ENCODE measurements at regions not wholly inside any gene's neighbourhood (a gene's known extent, or its start where the extent isn't known, plus 50 kb on each side); places are given as distances from the start of the nearest gene placed in this dataset.

DNA sequence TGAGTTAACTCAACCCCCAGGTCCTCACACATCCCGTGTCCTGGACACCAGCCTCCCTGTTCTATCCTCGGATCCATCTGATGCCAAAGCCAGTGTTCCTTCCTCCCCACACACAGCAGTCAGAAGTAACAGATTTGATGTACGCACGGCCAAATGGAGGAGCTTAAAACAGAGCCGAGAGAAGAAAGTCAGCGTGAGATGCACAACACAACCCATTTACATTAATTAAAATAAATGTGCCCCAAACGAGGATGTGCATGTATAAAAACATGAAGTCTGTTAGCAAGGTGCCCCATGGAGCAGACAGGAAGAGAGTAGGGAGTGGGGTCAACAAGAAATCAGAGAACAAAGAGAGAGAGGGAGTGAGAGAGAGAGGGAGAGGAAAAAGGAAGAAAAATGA lies 191.2 kb downstream of the HAUS1 start:
- no peaks in the 10 kb centered on the region for H3K9me3 ChIP-seq (ENCODE audit: control insufficient read depth in 2 of 2, low read length in 2 of 2)
- no peak overlapping the region for H3K4me3 ChIP-seq (ENCODE audit: low read depth, low read length)
- H3K9me3 Mint-ChIP-seq = no peaks in the 10 kb centered on the region
- H3K4me1 Mint-ChIP-seq = peaks cover 0 to 9% (median 0%) of the 10 kb centered on the region in 4 donors
- no peak overlapping the region for H3K27ac ChIP-seq (ENCODE audit: insufficient read depth, low read length, poor library complexity, severe bottlenecking)
- no peaks in the 10 kb centered on the region for H3K4me1 ChIP-seq (ENCODE audit: control insufficient read depth, insufficient read depth, low read length, poor library complexity, severe bottlenecking)
- H3K27ac Mint-ChIP-seq = peak overlapping the region in 2 of 3 donors; percentile 18 to 33
- no peak for DNase-seq
- H3K27me3 ChIP-seq (ENCODE audit: control insufficient read depth, insufficient read depth, low read length) = no peaks in the 10 kb centered on the region
- no peaks in the 10 kb centered on the region for H3K36me3 Mint-ChIP-seq
- no peak for ATAC-seq (ENCODE audit: low read depth in 2 of 2)
- H3K27me3 Mint-ChIP-seq = no peaks in the 10 kb centered on the region
- H3K36me3 ChIP-seq (ENCODE audit: control insufficient read depth, insufficient read depth, low read length) = no peaks in the 10 kb centered on the region
- no peak overlapping the region for H3K4me3 Mint-ChIP-seq

DNA sequence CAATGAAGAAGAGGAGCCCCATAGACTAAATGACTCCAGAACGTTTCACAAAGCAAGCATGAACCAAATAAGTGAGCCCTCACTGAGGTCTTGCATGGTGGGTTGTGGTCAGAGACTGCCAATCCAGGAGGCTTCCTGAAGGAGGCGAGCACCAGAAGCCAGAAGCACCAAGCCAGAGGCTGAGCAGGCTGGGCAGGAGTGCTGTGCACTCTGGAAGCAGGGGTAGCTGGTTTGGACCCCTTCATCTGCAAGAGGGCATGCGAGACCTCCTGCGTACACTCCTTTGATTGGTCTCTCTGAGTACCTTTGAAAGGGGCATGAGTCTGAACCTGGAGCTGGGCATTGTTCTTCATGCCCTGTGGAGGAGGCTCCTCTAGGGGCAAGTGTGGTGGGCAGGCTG lies 192.5 kb downstream of the HAUS1 start:
- DNase-seq (no peak), ATAC-seq (ENCODE audit: low read depth in 2 of 2) (no peak)
- Mint-ChIP-seq H3K36me3 (no peaks in the 10 kb centered on the region), H3K4me3 (no peak overlapping the region), H3K27ac (no peak overlapping the region), H3K9me3 (no peaks in the 10 kb centered on the region), H3K27me3 (no peaks in the 10 kb centered on the region), H3K4me1 (peaks cover 0 to 9% (median under 1%) of the 10 kb centered on the region in 4 donors)
- Histone ChIP-seq H3K27me3 (ENCODE audit: control insufficient read depth, insufficient read depth, low read length) (no peaks in the 10 kb centered on the region), H3K9me3 (ENCODE audit: control insufficient read depth in 2 of 2, low read length in 2 of 2) (no peaks in the 10 kb centered on the region), H3K27ac (ENCODE audit: insufficient read depth, low read length, poor library complexity, severe bottlenecking) (no peak overlapping the region), H3K36me3 (ENCODE audit: control insufficient read depth, insufficient read depth, low read length) (no peaks in the 10 kb centered on the region), H3K4me3 (ENCODE audit: low read depth, low read length) (no peak overlapping the region), H3K4me1 (ENCODE audit: control insufficient read depth, insufficient read depth, low read length, poor library complexity, severe bottlenecking) (no peaks in the 10 kb centered on the region)

DNA sequence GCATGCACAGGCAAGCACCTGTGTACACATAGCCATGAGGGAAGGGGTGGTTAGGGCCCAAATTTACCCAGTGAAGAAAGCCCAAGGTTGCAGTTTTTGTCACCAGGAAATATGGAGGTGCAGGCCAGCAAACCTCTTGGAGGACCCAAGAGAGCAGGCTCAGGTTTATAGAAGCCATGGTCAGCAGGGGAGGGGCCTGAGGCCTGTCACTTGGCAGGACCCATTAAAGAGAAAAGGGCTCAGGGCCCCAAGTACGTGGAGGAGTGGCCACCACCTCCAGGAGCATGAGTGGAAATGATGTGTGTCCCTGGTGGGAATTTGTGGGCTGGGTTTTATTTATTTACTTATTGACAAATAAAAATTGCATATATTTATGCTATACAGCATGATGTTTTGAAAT lies 192.9 kb downstream of the HAUS1 start:
- Mint-ChIP-seq H3K36me3 (no peaks in the 10 kb centered on the region), H3K4me3 (no peak overlapping the region), H3K9me3 (no peaks in the 10 kb centered on the region), H3K27ac (no peak overlapping the region), H3K27me3 (no peaks in the 10 kb centered on the region), H3K4me1 (peaks cover 0 to 9% (median under 1%) of the 10 kb centered on the region in 4 donors)
- ATAC-seq (ENCODE audit: low read depth in 2 of 2) = no peak
- no peak for DNase-seq
- Histone ChIP-seq H3K9me3 (ENCODE audit: control insufficient read depth in 2 of 2, low read length in 2 of 2) (no peaks in the 10 kb centered on the region), H3K4me3 (ENCODE audit: low read depth, low read length) (no peak overlapping the region), H3K4me1 (ENCODE audit: control insufficient read depth, insufficient read depth, low read length, poor library complexity, severe bottlenecking) (no peaks in the 10 kb centered on the region), H3K27me3 (ENCODE audit: control insufficient read depth, insufficient read depth, low read length) (no peaks in the 10 kb centered on the region), H3K27ac (ENCODE audit: insufficient read depth, low read length, poor library complexity, severe bottlenecking) (no peak overlapping the region), H3K36me3 (ENCODE audit: control insufficient read depth, insufficient read depth, low read length) (no peaks in the 10 kb centered on the region)

DNA sequence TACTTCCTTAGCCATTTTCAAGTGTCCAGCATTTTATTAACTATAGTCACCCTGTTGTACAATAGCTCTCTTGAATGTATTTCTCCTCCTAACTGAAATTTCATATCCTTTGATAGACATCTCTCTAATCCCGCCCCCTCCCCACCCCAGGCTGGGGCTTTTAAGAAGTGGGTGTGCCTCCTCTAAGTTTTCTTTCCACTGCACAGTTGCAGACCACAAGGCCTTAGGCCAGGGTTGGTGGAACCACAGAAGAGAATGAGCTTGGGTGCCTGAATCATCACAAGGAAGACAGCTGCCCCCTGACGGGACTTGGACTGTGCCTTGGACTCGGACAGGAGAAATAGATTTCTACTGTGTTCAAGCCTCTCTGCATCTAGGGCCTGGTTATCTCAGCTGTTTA lies 193.4 kb downstream of the HAUS1 start:
- Mint-ChIP-seq H3K27ac (no peak overlapping the region), H3K4me1 (peaks cover 0 to 12% (median 2%) of the 10 kb centered on the region in 4 donors), H3K36me3 (no peaks in the 10 kb centered on the region), H3K9me3 (no peaks in the 10 kb centered on the region), H3K27me3 (peaks cover 3% of the 10 kb centered on the region), H3K4me3 (no peak overlapping the region)
- no peak overlapping the region for H3K4me3 ChIP-seq (ENCODE audit: low read depth, low read length)
- ATAC-seq (ENCODE audit: low read depth in 2 of 2) = no peak
- H3K4me1 ChIP-seq (ENCODE audit: control insufficient read depth, insufficient read depth, low read length, poor library complexity, severe bottlenecking) = no peaks in the 10 kb centered on the region
- H3K27ac ChIP-seq (ENCODE audit: insufficient read depth, low read length, poor library complexity, severe bottlenecking) = no peak overlapping the region
- peak in 1 of 3 donors; percentile 40 for DNase-seq
- H3K9me3 ChIP-seq (ENCODE audit: control insufficient read depth in 2 of 2, low read length in 2 of 2) = no peaks in the 10 kb centered on the region
- H3K36me3 ChIP-seq (ENCODE audit: control insufficient read depth, insufficient read depth, low read length) = no peaks in the 10 kb centered on the region
- H3K27me3 ChIP-seq (ENCODE audit: control insufficient read depth, insufficient read depth, low read length) = no peaks in the 10 kb centered on the region

DNA sequence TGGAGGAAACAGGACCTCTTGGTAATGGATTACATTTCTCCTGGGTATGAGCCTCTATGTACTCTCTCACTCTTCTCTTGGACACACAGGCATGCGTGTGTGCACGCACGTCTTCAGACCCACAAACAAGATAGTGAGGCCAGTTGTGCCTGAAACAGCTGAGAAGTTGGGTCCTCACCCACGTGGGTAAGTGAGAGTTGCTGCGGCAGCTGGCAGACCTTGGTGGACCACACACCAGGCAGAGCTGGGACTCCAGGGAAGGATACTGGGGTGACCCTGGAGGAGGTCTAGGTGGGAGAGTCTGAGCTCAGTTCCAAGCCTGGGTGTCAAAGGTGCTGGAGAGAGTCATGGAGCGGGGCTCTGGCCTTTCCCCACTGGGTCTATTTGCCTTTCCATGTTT lies 194.3 kb downstream of the HAUS1 start:
- no peaks in the 10 kb centered on the region for H3K9me3 Mint-ChIP-seq
- H3K4me1 ChIP-seq (ENCODE audit: control insufficient read depth, insufficient read depth, low read length, poor library complexity, severe bottlenecking) = no peaks in the 10 kb centered on the region
- H3K27me3 Mint-ChIP-seq = peaks cover 9% of the 10 kb centered on the region
- H3K27me3 ChIP-seq (ENCODE audit: control insufficient read depth, insufficient read depth, low read length) = no peaks in the 10 kb centered on the region
- ATAC-seq (ENCODE audit: low read depth in 2 of 2) (no peak), DNase-seq (no peak)
- peaks cover 3% of the 10 kb centered on the region for H3K36me3 Mint-ChIP-seq
- peaks cover 0 to 16% (median 3%) of the 10 kb centered on the region in 4 donors for H3K4me1 Mint-ChIP-seq
- no peak overlapping the region for H3K27ac ChIP-seq (ENCODE audit: insufficient read depth, low read length, poor library complexity, severe bottlenecking)
- H3K4me3 ChIP-seq (ENCODE audit: low read depth, low read length) = no peak overlapping the region
- no peaks in the 10 kb centered on the region for H3K9me3 ChIP-seq (ENCODE audit: control insufficient read depth in 2 of 2, low read length in 2 of 2)
- no peak overlapping the region for H3K4me3 Mint-ChIP-seq
- no peak overlapping the region for H3K27ac Mint-ChIP-seq
- H3K36me3 ChIP-seq (ENCODE audit: control insufficient read depth, insufficient read depth, low read length) = no peaks in the 10 kb centered on the region

DNA sequence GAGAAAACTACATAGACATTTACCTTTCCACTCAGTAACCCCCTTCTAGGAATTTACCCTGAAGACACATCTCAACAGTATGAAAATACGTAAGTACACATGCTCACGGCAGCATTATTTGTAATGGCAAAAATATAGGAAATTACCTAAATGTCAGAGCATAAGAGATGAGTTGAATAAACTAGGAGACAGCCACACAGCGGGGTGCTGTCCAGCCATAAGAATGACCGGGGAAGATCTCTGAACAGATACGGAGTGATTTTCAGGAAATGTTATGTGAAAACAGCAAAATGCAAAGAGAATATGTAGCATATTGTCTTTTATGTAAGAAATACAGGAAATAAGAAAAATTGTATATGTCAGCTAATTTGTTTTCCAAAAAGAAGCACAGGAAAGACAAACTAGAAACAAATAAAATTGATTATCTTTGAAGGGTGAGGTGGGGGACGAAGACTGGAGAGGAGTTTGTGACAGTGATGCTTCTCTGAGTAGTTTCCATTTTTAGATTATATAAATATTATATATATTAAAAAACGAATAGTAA lies 195.4 kb downstream of the HAUS1 start:
- Mint-ChIP-seq H3K27me3 (peaks cover 9% of the 10 kb centered on the region), H3K4me1 (peaks cover 0 to 16% (median 3%) of the 10 kb centered on the region in 4 donors), H3K4me3 (no peak overlapping the region), H3K36me3 (peaks cover 4% of the 10 kb centered on the region), H3K9me3 (peaks cover 0 to 2% (median 0%) of the 10 kb centered on the region in 7 donors), H3K27ac (no peak overlapping the region)
- Histone ChIP-seq H3K27ac (ENCODE audit: insufficient read depth, low read length, poor library complexity, severe bottlenecking) (no peak overlapping the region), H3K4me1 (ENCODE audit: control insufficient read depth, insufficient read depth, low read length, poor library complexity, severe bottlenecking) (no peaks in the 10 kb centered on the region), H3K36me3 (ENCODE audit: control insufficient read depth, insufficient read depth, low read length) (no peaks in the 10 kb centered on the region), H3K27me3 (ENCODE audit: control insufficient read depth, insufficient read depth, low read length) (no peaks in the 10 kb centered on the region), H3K9me3 (ENCODE audit: control insufficient read depth in 2 of 2, low read length in 2 of 2) (no peaks in the 10 kb centered on the region), H3K4me3 (ENCODE audit: low read depth, low read length) (no peak overlapping the region)
- ATAC-seq (ENCODE audit: low read depth in 2 of 2) (no peak), DNase-seq (no peak)

DNA sequence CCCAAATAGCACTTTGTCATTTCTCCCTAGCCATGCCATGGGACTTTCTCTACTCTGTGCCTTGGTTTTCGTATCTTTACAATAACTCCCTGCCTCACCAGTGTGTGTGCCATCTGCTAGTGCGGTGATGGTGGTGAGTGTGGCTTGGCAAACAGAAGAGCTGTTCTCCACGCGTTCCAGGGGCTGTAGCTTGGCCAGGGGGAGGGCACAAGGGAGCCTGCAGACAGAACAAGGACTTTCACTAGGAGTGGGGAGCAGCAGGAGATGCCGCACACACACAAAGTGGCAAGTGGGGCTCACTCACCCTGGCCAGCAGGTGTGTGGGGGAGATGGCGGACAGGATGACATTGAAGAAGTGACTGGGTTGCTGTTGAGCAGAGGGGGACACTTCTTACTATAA lies 196.9 kb downstream of the HAUS1 start:
- Mint-ChIP-seq H3K4me1 (peaks cover 0 to 16% (median 3%) of the 10 kb centered on the region in 4 donors), H3K27ac (no peak overlapping the region), H3K9me3 (peaks cover 0 to 2% (median 0%) of the 10 kb centered on the region in 7 donors), H3K36me3 (peaks cover 4% of the 10 kb centered on the region), H3K4me3 (no peak overlapping the region), H3K27me3 (peaks cover 10% of the 10 kb centered on the region)
- H3K9me3 ChIP-seq (ENCODE audit: control insufficient read depth in 2 of 2, low read length in 2 of 2) = no peaks in the 10 kb centered on the region
- no peak for DNase-seq
- no peaks in the 10 kb centered on the region for H3K27me3 ChIP-seq (ENCODE audit: control insufficient read depth, insufficient read depth, low read length)
- no peak for ATAC-seq (ENCODE audit: low read depth in 2 of 2)
- no peaks in the 10 kb centered on the region for H3K36me3 ChIP-seq (ENCODE audit: control insufficient read depth, insufficient read depth, low read length)
- H3K27ac ChIP-seq (ENCODE audit: insufficient read depth, low read length, poor library complexity, severe bottlenecking) = no peak overlapping the region
- H3K4me3 ChIP-seq (ENCODE audit: low read depth, low read length) = no peak overlapping the region
- no peaks in the 10 kb centered on the region for H3K4me1 ChIP-seq (ENCODE audit: control insufficient read depth, insufficient read depth, low read length, poor library complexity, severe bottlenecking)

DNA sequence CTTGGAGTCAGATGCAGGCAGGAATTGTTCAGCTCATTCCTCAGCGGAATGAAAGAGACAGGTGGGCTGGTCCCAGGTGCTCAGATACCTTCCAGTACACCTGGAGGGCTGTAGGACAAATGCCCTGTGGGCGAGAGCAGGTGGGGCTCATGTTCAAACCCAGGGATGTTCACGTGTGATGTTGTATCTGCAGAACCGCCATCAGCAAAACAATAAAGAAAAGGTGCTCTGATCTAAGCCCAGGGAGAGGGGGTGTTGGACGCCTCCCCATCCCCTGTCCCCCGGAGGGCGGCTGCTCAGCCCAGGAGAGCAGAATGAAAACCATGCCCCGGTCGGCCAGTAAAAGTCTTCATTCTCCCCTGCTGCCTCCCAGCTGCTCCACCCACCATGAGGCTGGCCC lies 197.4 kb downstream of the HAUS1 start:
- Mint-ChIP-seq H3K9me3 (peaks cover 0 to 3% (median 2%) of the 10 kb centered on the region in 7 donors), H3K27ac (no peak overlapping the region), H3K4me1 (peaks cover 0 to 14% (median 3%) of the 10 kb centered on the region in 4 donors), H3K4me3 (no peak overlapping the region), H3K27me3 (peaks cover 14% of the 10 kb centered on the region), H3K36me3 (peaks cover 4% of the 10 kb centered on the region)
- H3K36me3 ChIP-seq (ENCODE audit: control insufficient read depth, insufficient read depth, low read length) = no peaks in the 10 kb centered on the region
- no peak overlapping the region for H3K27ac ChIP-seq (ENCODE audit: insufficient read depth, low read length, poor library complexity, severe bottlenecking)
- no peaks in the 10 kb centered on the region for H3K4me1 ChIP-seq (ENCODE audit: control insufficient read depth, insufficient read depth, low read length, poor library complexity, severe bottlenecking)
- no peaks in the 10 kb centered on the region for H3K9me3 ChIP-seq (ENCODE audit: control insufficient read depth in 2 of 2, low read length in 2 of 2)
- H3K4me3 ChIP-seq (ENCODE audit: low read depth, low read length) = no peak overlapping the region
- no peaks in the 10 kb centered on the region for H3K27me3 ChIP-seq (ENCODE audit: control insufficient read depth, insufficient read depth, low read length)
- ATAC-seq (ENCODE audit: low read depth in 2 of 2) = no peak
- DNase-seq = no peak

All from CD4-positive, CD25-positive, alpha-beta regulatory T cell (primary cell).